NCI-H2029 treated with DMSO at 0.1 percent for 48 hours (cell line): ENCODE measurements at regions not wholly inside any gene's neighbourhood (a gene's known extent, or its start where the extent isn't known, plus 50 kb on each side); places are given as distances from the start of the nearest gene placed in this dataset.

Experiments
- DNase-seq: peaks from one replicate; lab custom pipeline; 2025; lab: John Stamatoyannopoulos, UW

- no peak for DNase-seq
These were observed 52.5 kb upstream of the PDE8B start for GRCh38 chr5:77157732-77158532.

- no peak for DNase-seq
These were observed 54.1 kb upstream of the PDE8B start for GRCh38 chr5:77156379-77156778.

DNA sequence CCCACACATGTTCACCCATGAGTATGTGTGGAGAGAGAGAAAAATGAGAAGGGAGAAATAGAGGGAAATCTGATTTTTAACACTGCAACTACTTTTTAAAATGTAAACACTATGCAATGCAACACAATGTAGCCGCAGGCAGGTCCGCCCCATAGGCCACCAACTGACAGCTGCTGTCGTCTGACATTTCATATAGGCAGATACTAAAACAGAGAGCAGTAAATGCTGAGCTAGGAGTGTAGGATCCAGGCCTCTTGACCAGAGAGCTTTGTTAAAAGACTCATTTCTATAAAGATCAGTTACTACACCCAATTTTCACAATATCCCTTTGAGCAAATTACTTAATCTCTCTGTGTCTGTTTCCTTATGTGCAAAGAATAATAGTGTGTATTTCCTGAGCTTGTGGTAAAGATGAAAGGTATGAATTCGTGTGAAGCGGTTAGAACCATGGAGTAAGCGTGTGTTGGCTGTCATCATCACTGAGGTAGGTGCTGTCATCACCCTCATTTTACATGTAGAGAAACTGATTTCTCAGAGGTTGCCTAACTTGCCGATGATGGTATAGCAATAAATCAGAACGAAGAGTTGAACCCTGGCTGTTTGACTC lies 55.2 kb upstream of the PDE8B start:
- no peak for DNase-seq

DNA sequence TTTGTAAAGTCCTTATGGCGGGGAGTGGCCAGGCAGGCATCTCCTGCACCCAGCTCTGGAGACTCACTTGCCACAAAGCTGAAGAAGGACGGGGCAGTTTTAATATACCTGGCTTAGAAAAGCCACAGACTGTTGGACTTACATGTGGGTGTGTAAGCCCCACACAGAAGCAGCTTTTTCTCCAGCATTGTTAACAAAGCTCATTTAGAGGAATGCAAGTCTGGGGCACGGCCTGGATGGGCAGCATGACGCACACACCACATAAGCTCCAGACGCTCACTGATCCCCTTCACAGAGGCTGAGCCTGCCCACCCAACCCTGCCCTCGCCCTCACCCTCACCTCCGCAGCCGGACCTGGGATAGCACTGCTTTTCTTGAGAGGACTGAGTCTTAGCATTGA lies 58.0 kb upstream of the PDE8B start:
- no peak for DNase-seq

DNA sequence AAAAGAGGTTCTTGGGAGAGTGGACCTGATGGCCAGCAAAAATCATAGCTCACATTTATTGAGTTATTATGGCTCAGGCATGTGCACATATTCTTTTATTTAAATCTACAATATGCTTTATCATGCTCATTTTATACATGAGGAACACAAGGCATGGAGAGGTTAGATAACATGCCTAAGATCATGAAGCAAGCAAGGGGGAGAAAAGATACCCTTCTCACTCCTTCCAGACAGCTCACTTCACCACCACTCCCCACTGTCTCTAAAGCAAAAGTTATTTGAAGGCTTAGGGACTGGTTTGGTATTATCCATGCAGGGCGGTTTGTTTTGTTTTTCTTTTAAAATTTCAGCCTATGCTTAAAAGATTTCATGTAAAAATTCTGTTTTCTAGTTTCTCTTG lies 59.0 kb upstream of the PDE8B start:
- no peak for DNase-seq

GRCh38 chr5:77146896-77147295 lies 59.8 kb upstream of the ZBED3 start:
- DNase-seq: no peak

DNA sequence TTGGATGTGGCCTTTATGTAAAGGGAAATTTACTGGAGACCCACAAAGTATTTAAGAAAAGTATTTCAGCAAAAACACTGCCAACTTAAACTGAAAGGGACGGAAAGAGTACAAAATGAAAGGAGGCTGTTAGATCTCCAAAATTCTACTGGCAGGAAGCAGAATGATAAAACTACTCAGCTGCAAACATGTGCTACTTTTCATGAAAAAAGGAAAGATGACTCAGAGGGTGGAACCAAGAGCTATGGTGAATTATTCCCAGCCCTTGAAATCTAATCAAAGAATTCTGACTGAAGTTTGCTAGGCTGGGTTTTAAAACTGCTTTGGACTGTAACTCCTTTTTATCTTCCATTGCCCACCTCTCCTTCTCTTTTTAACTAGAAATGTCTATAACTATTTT lies 58.6 kb upstream of the ZBED3 start:
- DNase-seq: no peak

GRCh38 chr5:77144837-77145139 lies 57.7 kb upstream of the ZBED3 start:
- no peak for DNase-seq

DNA sequence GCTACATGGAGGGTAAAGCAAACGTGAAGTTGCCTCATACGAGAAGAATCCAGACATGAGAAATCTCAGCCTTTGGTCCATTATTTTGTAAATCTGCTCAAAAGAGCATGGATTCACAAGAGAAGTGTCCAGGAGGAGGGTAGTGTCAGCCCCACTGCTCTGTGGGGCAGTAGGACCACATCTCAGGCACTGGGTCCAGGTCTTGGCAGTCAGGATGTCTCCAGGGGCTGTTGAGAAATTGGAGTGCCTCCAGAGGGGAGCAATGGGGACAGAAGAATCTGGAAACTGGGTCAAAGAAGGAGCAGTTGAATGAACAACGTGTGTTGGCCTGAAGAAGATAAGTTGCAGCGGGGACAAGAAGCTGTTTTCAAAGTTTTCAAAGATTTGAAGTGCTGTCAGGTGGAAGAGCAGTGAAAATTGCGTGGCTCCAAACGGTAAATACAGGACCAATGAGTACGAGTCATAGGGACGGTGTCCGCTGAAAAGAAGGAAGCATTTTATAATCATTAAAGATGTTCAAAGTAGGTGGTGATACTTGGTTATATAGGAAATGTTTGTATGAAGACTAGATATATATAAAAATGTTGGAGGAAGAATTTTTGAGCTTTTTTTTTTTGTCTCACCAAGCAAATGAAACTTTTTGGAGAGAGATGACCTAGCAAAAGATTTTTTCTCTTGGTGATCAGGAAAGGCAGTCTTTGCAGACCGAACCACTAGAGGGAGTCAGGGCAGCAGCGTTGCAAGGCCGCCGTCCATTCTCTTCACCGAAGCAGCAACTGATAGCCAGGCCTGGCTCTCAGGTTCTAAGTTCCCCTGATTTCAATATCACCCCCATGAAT lies 57.1 kb upstream of the ZBED3 start:
- peak; percentile 48 for DNase-seq

DNA sequence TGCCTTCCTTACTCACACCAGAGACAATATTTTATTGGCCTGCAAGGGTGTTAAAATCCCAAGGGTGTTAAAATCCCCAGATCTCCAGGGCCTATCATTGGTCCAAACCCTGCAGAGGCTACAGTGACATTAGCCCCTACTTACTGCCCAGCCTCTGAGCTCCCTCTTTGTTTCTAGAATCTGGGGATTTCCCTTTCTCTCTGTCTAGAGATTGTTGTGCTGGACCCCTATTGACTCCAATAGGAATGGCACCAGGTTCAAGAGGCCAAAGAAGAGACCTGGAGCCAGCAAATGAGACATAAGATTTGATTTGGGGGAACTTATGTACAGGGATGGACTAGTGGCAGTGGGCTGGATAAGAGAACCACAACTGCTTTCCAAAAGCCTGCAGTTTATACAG lies 53.3 kb upstream of the ZBED3 start:
- no peak for DNase-seq

DNA sequence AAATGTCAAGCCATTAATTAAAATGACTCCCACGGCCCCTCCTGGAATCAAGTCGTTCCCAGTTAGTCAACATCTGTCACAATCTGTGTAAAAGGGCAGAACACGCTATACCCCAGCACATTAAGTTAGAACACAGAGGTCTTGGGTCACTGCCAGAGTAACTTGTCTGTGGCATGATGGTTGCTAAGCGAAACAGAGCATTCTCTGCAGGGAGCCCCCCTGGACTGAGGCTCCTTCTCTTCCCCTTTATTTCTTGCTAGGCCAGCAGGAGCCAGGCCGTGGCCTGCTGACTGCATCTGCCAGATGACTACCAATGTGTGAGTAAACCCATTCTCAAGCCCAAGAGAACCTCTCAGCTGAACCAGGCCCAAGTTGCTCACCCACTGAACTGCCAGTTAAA lies 51.9 kb upstream of the ZBED3 start:
- DNase-seq: no peak
